Ectodermal cell (in vitro differentiated cells): ENCODE measurements at regions not wholly inside any gene's neighbourhood (a gene's known extent, or its start where the extent isn't known, plus 50 kb on each side); places are given as distances from the start of the nearest gene placed in this dataset.

ENCODE experiments used
- H3K27ac ChIP-seq: 2 replicates; pipeline ENCODE4 v1.7.0; 2013; ENCODE audit warnings: mild to moderate bottlenecking, low read depth, low read length; ENCODE audit not compliant: insufficient read depth, poor library complexity, severe bottlenecking
- H3K27me3 ChIP-seq: 2 replicates; pipeline ENCODE4 v1.7.0; 2013; ENCODE audit warnings: mild to moderate bottlenecking, low read length; ENCODE audit not compliant: insufficient read depth, control insufficient read depth, poor library complexity, severe bottlenecking
- H3K36me3 ChIP-seq: one replicate; pipeline ENCODE4 v1.7.0; 2013; ENCODE audit warnings: low read length; ENCODE audit not compliant: control insufficient read depth, insufficient read depth
- H3K4me1 ChIP-seq: one replicate; pipeline ENCODE4 v1.7.0; 2013; ENCODE audit warnings: low read length; ENCODE audit not compliant: control insufficient read depth, insufficient read depth
- H3K4me3 ChIP-seq: 2 replicates; pipeline ENCODE4 v1.7.0; 2013; ENCODE audit warnings: low read depth, low read length, control low read depth; ENCODE audit not compliant: insufficient read depth
- H3K9me3 ChIP-seq: 2 replicates; pipeline ENCODE4 v1.7.0; 2013; ENCODE audit warnings: mild to moderate bottlenecking, low read length, moderate library complexity; ENCODE audit not compliant: control insufficient read depth
- WGBS, 2 experiments: methylation state at CpG; one replicate each; pipeline ENCODE4 v1.1.7; 2013; ENCODE audit warnings: missing lambda C conversion rate in 2 of 2; 5-methylcytosine and 5-hydroxymethylcytosine counted together

DNA sequence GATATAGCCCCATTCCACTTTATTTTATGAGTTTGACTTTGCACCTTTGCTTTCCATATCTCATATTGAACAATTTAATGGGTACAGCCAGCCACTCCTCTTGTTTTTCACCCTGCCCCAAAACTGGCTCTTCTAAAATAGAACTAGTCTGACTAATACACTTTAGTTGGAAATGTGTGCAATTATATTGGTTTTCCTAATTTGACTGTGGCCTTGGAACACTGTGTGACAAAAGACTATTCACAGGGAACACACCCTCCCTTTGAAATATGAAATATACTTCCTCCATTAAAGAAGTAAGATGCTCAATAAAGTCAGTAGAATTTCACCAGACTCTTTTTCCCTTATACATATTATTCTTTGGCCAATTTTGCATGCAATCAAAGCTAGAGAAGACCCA is 218.6 kb upstream of the DCN start:
- Histone ChIP-seq H3K27me3 (no peaks in the 10 kb centered on the region), H3K9me3 (no peaks in the 10 kb centered on the region), H3K27ac (no peak overlapping the region), H3K4me3 (no peak overlapping the region), H3K36me3 (no peaks in the 10 kb centered on the region), H3K4me1 (no peaks in the 10 kb centered on the region)

DNA sequence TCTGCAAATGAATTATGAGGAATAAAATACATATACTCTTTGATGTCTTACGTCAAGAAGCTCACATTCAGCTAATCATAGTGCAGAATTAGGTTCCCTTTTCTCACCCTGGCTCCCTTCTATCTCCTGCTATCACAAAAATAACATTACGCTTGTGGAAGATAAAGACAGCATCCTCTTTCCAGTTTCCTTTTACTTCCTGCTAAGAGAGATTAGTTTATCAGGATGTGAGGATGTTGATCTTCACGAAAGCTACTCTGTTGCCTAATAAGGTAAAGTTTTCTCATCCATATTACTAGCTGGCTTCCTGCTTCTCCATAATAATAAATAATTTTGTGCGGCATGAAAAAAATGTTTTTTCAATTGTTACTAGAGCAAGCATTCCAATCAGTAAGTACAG is 217.7 kb upstream of the DCN start:
- Histone ChIP-seq H3K4me3 (no peak overlapping the region), H3K27me3 (no peaks in the 10 kb centered on the region), H3K36me3 (no peaks in the 10 kb centered on the region), H3K4me1 (no peaks in the 10 kb centered on the region), H3K9me3 (no peaks in the 10 kb centered on the region), H3K27ac (no peak overlapping the region)
- WGBS, 2 experiments, result 96 to 100% methylated on average over 1 to 3 of the region's 4 CpGs

DNA sequence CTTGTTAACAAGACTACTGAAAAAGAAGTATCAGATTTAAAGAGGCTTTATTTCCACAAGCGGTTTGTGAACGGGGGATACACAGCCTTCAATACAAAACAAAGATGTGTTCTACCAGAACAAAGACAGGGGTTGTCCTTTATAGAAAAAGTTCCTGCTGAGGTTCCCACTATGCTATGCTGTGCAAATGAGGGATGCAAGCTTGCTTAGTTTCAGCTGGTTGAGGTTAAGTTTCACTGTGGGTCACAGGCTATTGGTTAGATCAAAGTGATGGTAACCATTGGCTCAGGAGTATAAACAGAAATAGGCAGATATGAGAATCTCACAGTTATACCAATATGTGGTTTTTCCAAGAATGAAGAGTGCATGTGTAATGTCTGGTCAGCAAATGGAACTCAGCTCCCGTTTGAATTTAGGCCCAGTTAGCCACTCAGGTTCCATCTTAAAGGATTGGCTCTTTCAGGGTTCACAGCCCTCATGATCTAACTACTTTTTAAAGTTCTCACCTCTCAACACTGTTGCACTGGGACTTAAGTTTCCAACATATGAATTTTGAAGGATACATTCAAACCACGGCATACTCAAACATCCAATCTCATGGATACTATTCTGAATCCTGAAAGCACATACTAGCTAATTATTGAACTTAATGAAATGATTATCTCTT is 215.4 kb upstream of the DCN start:
- Histone ChIP-seq H3K36me3 (no peaks in the 10 kb centered on the region), H3K9me3 (no peaks in the 10 kb centered on the region), H3K27ac (no peak overlapping the region), H3K4me1 (no peaks in the 10 kb centered on the region), H3K4me3 (no peak overlapping the region), H3K27me3 (no peaks in the 10 kb centered on the region)
- 82 to 98% methylated on average over 4 of the region's 4 CpGs for WGBS, 2 experiments

DNA sequence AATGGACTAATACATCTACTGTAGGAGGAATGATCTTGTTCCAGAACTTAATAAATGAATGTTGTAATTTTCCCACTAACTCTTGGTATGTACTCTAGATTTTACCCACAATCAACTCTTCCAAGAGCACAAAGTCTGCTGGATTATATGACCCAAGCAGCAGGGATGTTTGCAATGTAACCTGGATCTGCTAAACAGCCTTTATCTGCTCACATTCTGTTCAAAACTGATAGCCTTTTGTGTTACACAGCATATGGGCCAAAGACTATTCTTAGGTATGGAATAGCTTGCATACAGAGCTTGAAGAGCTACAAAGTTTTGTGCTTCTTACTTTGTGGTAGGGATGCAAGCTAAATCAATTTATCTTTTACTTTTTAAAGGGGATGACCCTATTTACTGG is 213.7 kb upstream of the DCN start:
- H3K4me3 ChIP-seq, result no peak overlapping the region
- H3K9me3 ChIP-seq, result no peaks in the 10 kb centered on the region
- H3K4me1 ChIP-seq, result no peaks in the 10 kb centered on the region
- H3K27me3 ChIP-seq, result no peaks in the 10 kb centered on the region
- H3K27ac ChIP-seq, result no peak overlapping the region
- H3K36me3 ChIP-seq, result no peaks in the 10 kb centered on the region

GRCh38 chr12:91395628-91396135 is 213.1 kb upstream of the DCN start:
- no peaks in the 10 kb centered on the region for H3K9me3 ChIP-seq
- no peaks in the 10 kb centered on the region for H3K36me3 ChIP-seq
- no peak overlapping the region for H3K27ac ChIP-seq
- H3K4me1 ChIP-seq, result no peaks in the 10 kb centered on the region
- H3K27me3 ChIP-seq, result no peaks in the 10 kb centered on the region
- no peak overlapping the region for H3K4me3 ChIP-seq
- WGBS, 2 experiments, result 91 to 93% methylated on average over 5 of the region's 5 CpGs

- 91 to 94% methylated on average over 1 of the region's 1 CpG for WGBS, 2 experiments
- Histone ChIP-seq H3K4me1 (no peaks in the 10 kb centered on the region), H3K27ac (no peak overlapping the region), H3K9me3 (no peaks in the 10 kb centered on the region), H3K4me3 (no peak overlapping the region), H3K36me3 (no peaks in the 10 kb centered on the region), H3K27me3 (no peaks in the 10 kb centered on the region)
Measured at GRCh38 chr12:91394903-91395302, 212.3 kb upstream of the DCN start.

DNA sequence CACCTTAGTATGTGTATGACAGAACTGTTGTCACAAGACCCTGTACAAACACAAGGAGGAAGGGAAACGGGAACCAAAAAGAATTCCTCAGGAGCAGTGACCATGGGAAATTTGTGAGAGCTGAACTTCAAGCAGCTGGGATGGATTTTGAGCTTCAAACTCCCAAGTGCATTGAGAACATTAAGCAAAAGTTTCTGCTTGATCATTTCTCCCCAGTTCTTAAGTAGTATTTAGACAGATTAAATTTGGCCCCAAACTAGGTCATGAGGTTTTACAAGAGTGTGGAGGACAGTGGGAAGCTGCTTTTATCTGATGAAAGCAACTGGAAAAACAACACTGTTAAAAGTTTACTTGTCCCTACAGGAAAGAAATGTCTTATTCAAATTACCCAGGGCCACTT is 206.0 kb upstream of the DCN start:
- Histone ChIP-seq H3K27ac (no peak overlapping the region), H3K4me1 (no peaks in the 10 kb centered on the region), H3K27me3 (no peaks in the 10 kb centered on the region), H3K4me3 (no peak overlapping the region), H3K9me3 (no peaks in the 10 kb centered on the region), H3K36me3 (no peaks in the 10 kb centered on the region)
- WGBS, 2 experiments, result 83 to 86% methylated on average over 1 of the region's 1 CpG

GRCh38 chr12:91387461-91388134 is 205.0 kb upstream of the DCN start:
- Histone ChIP-seq H3K9me3 (no peaks in the 10 kb centered on the region), H3K27ac (no peak overlapping the region), H3K4me1 (peaks cover 1% of the 10 kb centered on the region), H3K36me3 (no peaks in the 10 kb centered on the region), H3K4me3 (no peak overlapping the region), H3K27me3 (no peaks in the 10 kb centered on the region)
- WGBS, 2 experiments, result 100% methylated on average over 1 to 2 of the region's 2 CpGs

DNA sequence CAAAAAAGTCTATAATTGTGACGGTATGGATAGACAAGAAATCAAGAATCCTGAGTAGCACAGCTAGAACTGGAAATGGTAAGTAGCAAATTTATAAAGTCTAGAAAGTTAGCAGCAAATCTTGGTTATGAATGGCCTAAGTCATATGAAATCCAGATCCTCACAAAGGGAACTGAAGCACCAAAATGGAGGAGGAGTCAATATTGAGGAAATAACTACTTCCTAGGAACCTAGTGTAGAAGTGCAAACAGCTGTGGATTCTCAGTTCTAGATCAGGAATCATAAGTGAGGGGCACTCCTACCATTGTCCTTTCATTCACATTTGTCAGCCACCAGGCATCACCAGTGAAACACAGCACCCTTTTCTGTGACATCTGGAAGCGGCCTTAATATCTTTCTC is 202.2 kb upstream of the DCN start:
- Histone ChIP-seq H3K4me3 (no peak overlapping the region), H3K27me3 (no peaks in the 10 kb centered on the region), H3K27ac (no peak overlapping the region), H3K4me1 (peaks cover 19% of the 10 kb centered on the region), H3K9me3 (no peaks in the 10 kb centered on the region), H3K36me3 (no peaks in the 10 kb centered on the region)
- 98 to 99% methylated on average over 1 to 2 of the region's 2 CpGs for WGBS, 2 experiments

DNA sequence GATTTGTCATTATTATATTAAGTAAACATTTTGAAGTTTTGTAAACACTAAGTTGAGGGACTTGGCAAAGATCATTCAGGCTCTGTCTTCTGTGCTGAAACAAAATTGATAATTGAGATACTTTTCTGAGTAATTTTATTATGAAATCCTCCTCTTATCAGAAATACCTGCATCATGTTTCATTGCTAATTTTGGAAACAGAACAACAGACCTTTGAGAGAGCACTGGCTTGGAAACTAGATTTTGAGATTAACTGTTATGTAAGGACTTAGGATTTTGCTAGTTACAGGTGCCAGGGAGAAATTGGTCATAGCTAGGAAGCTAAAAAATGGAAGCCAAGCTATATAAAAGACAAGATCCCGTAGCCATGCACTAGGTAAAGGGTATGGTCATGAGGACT is 201.7 kb upstream of the DCN start:
- H3K36me3 ChIP-seq, result no peaks in the 10 kb centered on the region
- H3K27me3 ChIP-seq, result no peaks in the 10 kb centered on the region
- peaks cover 19% of the 10 kb centered on the region for H3K4me1 ChIP-seq
- H3K27ac ChIP-seq, result no peak overlapping the region
- H3K4me3 ChIP-seq, result no peak overlapping the region
- WGBS, 2 experiments, result 95 to 99% methylated on average over 1 of the region's 1 CpG
- H3K9me3 ChIP-seq, result no peaks in the 10 kb centered on the region
